ENCODE measurements at regions not wholly inside any gene's neighbourhood (a gene's known extent, or its start where the extent isn't known, plus 50 kb on each side); places are given as distances from the start of the nearest gene placed in this dataset.

DNA sequence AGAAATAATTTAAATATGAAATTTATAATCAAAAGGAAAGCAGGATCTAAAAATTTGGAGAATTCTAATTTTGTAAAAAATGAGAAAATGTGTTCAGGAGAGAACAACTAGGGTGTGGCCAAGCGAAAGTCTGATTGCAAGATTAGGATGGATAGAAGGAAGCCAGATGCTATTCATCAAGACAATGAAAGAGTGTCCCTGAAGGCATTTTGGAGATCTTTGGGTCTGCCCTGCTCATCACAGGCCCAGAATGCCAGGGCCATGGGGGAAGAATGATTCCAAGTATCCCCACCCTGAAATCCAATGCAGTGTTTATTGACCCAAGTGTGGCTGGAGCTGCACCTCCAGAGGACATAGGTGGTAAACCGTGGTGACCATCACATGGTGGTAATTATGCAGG is 724.0 kb upstream of the FZD8 start:
- TF ChIP-seq, protein P1, sequence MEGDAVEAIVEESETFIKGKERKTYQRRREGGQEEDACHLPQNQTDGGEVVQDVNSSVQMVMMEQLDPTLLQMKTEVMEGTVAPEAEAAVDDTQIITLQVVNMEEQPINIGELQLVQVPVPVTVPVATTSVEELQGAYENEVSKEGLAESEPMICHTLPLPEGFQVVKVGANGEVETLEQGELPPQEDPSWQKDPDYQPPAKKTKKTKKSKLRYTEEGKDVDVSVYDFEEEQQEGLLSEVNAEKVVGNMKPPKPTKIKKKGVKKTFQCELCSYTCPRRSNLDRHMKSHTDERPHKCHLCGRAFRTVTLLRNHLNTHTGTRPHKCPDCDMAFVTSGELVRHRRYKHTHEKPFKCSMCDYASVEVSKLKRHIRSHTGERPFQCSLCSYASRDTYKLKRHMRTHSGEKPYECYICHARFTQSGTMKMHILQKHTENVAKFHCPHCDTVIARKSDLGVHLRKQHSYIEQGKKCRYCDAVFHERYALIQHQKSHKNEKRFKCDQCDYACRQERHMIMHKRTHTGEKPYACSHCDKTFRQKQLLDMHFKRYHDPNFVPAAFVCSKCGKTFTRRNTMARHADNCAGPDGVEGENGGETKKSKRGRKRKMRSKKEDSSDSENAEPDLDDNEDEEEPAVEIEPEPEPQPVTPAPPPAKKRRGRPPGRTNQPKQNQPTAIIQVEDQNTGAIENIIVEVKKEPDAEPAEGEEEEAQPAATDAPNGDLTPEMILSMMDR (IDR thresholded peaks at IDR 0.05), result no peak
- no peak for TF ChIP-seq POLR2A (IDR thresholded peaks at IDR 0.05)

Data from lower leg skin (tissue), 3 donors.